GM23248 (cell line): ENCODE measurements at regions not wholly inside any gene's neighbourhood (a gene's known extent, or its start where the extent isn't known, plus 50 kb on each side); places are given as distances from the start of the nearest gene placed in this dataset.

Source experiments
- EZH2 ChIP-seq: fragments of 200-600 bp; sonication (generic); IDR thresholded peaks from 2 replicates; pipeline ENCODE4 v1.6.1; 2018; ENCODE audit warnings: antibody characterized with exemption, mild to moderate bottlenecking; ENCODE audit not compliant: insufficient read depth, poor library complexity, severe bottlenecking
- EZH2phosphoT487 ChIP-seq: fragments of 200-600 bp; sonication (generic); IDR thresholded peaks from 2 replicates; pipeline ENCODE4 v1.6.1; 2018; ENCODE audit warnings: antibody characterized with exemption, moderate library complexity, mild to moderate bottlenecking, low read depth; ENCODE audit not compliant: insufficient read depth

DNA sequence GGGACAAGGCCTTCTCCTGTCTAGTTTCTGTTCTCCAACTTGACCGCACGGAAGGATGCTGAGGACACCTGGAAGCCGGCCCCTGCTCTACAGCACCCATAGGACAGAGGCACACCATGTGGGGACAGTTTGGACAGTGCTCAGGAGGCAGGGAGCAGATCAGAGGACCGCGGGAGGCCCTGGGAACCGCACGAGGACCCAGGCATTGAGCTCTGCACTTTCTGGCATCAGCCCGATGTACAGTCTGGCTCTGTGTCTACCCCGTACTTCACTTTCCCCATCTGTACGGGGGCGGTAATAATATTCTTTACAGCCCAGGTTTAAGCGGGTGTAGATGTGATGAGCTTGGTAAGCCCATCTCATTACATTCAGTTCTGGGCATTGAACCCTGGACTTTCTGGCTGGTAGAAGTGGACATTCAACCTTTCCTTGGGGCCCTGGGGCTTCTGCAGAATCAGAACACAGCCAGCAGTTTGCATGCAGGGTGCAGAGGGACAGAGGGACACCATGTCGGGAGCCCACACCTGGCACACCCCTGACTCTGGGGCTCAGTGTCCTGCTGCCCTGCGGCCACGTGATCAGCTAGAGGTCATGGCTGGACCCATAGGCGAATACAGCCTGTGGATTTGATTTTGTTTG is 258.7 kb downstream of the SEC14L1 start:
- TF ChIP-seq EZH2 (no peak), EZH2phosphoT487 (no peak)
